Aorta (tissue), 5 donors: ENCODE measurements at regions not wholly inside any gene's neighbourhood (a gene's known extent, or its start where the extent isn't known, plus 50 kb on each side); places are given as distances from the start of the nearest gene placed in this dataset.

Source experiments
- ATAC-seq: fragments of 200-7000 bp; cut with Tn5 transposase; one replicate; pipeline ENCODE4 v1.9.1; 2022; ENCODE audit warnings: moderate library complexity; ENCODE audit not compliant: low FRiP score
- DNase-seq, 2 donors: peaks; one replicate each; pipeline ENCODE4 v3.0.0-alpha.2; 2020
- H3K27ac ChIP-seq, 2 donors: one replicate each; pipeline ENCODE4 v1.5.1; 2013; ENCODE audit warnings: low read length in 2 of 2, mild to moderate bottlenecking in 2 of 2, moderate library complexity in 2 of 2, control low read depth in 1 of 2, inconsistent platforms in 1 of 2, low read depth in 1 of 2
- H3K27me3 ChIP-seq, 2 donors: one replicate each; pipeline ENCODE4 v1.6.1; 2013; ENCODE audit warnings: control low read depth in 1 of 2, low read length in 1 of 2, mild to moderate bottlenecking in 1 of 2, moderate library complexity in 1 of 2; ENCODE audit not compliant: insufficient read depth in 2 of 2, control insufficient read depth in 1 of 2
- H3K36me3 ChIP-seq, 2 donors: one replicate each; pipeline ENCODE4 v1.6.1; 2013; ENCODE audit warnings: control low read depth in 1 of 2, low read length in 1 of 2, mild to moderate bottlenecking in 1 of 2; ENCODE audit not compliant: insufficient read depth in 2 of 2, control insufficient read depth in 1 of 2
- H3K4me1 ChIP-seq, 2 donors: one replicate each; pipeline ENCODE4 v1.6.1; 2013; ENCODE audit warnings: low read length in 2 of 2, control low read depth in 1 of 2, mild to moderate bottlenecking in 1 of 2, moderate library complexity in 1 of 2; ENCODE audit not compliant: insufficient read depth in 2 of 2, control insufficient read depth in 1 of 2
- H3K4me3 ChIP-seq, 2 donors: one replicate each; pipeline ENCODE4 v1.5.1; 2013; ENCODE audit warnings: low read length in 2 of 2, control low read depth in 1 of 2, mild to moderate bottlenecking in 1 of 2
- H3K9me3 ChIP-seq: one replicate; pipeline ENCODE4 v1.6.1; 2013; ENCODE audit warnings: mild to moderate bottlenecking, low read length; ENCODE audit not compliant: control insufficient read depth
- WGBS, 2 donors: extraction: QIAGEN DNeasy Blood & Tissue Kit; methylation state at CpG; one replicate each; pipeline ENCODE4 v1.1.7; 2013; 5-methylcytosine and 5-hydroxymethylcytosine counted together
- intact Hi-C, 2 donors: fragments of 100-400 bp; cut with DNase I; formaldehyde crosslinking; loops; one replicate each; pipeline versions ENCODE4 v1.14.2 to v1.15.0; 2022
- donor health status: healthy with polysubstance abuse.
- donor health status: Bipolar disorder and iron deficiency.
- donor health status: DM: no; HTN: no; CAD: no.
- donor health status: DM: no; HTN: no; CAD: no.
- donor health status: DM: yes; HTN: yes; CAD: no.

DNA sequence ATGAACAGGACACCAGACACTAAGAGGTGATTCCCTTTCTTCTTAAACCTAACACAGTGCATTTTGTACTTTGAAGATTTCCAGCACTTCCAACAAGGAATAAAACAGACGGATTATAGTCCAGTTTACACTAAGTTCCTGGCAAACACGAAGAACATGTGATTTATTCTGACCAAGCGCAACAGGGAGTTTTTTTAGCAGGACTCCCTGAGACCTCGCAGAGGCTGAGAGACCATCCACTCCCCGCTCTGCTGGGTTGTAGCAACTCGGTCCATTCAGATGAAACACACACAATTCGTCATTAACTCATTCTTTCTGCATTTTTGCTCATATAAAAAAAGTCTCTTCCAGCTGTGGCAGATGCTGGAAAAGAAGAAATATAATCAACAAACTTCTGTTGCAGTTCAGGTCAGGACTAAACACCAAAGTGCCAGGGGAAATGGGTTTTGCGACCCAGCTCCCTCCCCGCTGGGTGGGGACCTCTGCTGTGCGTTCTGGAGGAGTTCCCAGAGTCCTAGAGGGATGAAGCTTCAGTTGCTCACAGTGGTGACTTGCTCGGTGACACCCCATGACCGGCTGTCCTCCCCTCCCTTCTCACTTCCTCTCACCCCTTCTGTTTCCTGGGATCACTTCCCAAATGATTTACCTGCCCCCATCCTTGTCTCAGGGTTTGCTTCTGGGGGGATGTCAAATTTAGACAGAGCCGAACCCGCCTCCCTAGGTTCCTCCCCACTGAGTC lies 52.5 kb downstream of the KCNF1 start:
- Histone ChIP-seq H3K4me3 (no peak overlapping the region), H3K27me3 (no peaks in the 10 kb centered on the region), H3K9me3 (no peaks in the 10 kb centered on the region), H3K36me3 (no peaks in the 10 kb centered on the region), H3K27ac (no peak overlapping the region), H3K4me1 (no peaks in the 10 kb centered on the region)
- ATAC-seq (no peak), DNase-seq (peak in 1 of 2 donors; percentile 41)
- WGBS, 2 donors = 26 to 32% methylated on average over 14 of the region's 14 CpGs
- intact Hi-C loops = no loop called here

GRCh38 chr2:10965241-10965843 lies 53.6 kb downstream of the KCNF1 start:
- Histone ChIP-seq H3K27ac (no peak overlapping the region), H3K36me3 (no peaks in the 10 kb centered on the region), H3K27me3 (no peaks in the 10 kb centered on the region), H3K4me3 (no peak overlapping the region), H3K4me1 (no peaks in the 10 kb centered on the region), H3K9me3 (no peaks in the 10 kb centered on the region)
- 90 to 91% methylated on average over 19 of the region's 19 CpGs for WGBS, 2 donors
- intact Hi-C loops = no loop called here
- ATAC-seq (no peak), DNase-seq (peak; percentile 14 to 28)

DNA sequence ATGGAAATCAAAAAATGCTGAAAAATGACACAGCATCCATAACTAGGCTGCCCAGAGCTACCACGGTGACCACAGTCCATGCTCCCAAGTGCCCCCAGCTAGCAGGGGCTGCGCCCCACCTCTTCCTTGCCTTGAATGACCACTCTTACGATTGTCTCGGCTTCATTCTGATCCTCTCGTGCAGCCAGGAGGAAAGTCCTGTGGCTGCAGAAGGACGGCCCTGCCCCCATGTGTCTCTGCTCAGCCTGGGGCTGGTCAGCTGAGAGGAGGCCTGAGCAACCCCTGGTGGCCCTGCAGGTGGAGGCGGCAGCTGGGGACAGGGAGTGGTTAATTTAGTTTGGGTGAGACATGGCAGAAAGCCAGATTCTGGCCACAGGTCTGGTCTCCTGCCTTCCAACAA lies 54.3 kb downstream of the KCNF1 start:
- Histone ChIP-seq H3K36me3 (no peaks in the 10 kb centered on the region), H3K4me1 (no peaks in the 10 kb centered on the region), H3K27ac (no peak overlapping the region), H3K27me3 (no peaks in the 10 kb centered on the region), H3K4me3 (no peak overlapping the region), H3K9me3 (no peaks in the 10 kb centered on the region)
- ATAC-seq = no peak
- 85 to 88% methylated on average over 7 of the region's 7 CpGs for WGBS, 2 donors
- intact Hi-C loops = no loop called here
- peak; percentile 3 to 47 for DNase-seq

- ATAC-seq = no peak
- Histone ChIP-seq H3K27me3 (no peaks in the 10 kb centered on the region), H3K9me3 (no peaks in the 10 kb centered on the region), H3K4me3 (no peak overlapping the region), H3K27ac (no peak overlapping the region), H3K36me3 (no peaks in the 10 kb centered on the region), H3K4me1 (no peaks in the 10 kb centered on the region)
- DNase-seq = peak; percentile 2 to 51
- WGBS, 2 donors = 83 to 87% methylated on average over 13 of the region's 13 CpGs
- intact Hi-C loops = no loop called here
Measured at GRCh38 chr2:10966741-10967140, 55.0 kb downstream of the KCNF1 start.

- Histone ChIP-seq H3K27me3 (no peaks in the 10 kb centered on the region), H3K36me3 (no peaks in the 10 kb centered on the region), H3K27ac (no peak overlapping the region), H3K9me3 (no peaks in the 10 kb centered on the region), H3K4me1 (no peaks in the 10 kb centered on the region), H3K4me3 (no peak overlapping the region)
- DNase-seq (peak; percentile 15 to 61), ATAC-seq (no peak)
- WGBS, 2 donors = 81 to 82% methylated on average over 11 of the region's 11 CpGs
- intact Hi-C loops = no loop called here
Measured at GRCh38 chr2:10968176-10968575, 56.4 kb downstream of the KCNF1 start.

DNA sequence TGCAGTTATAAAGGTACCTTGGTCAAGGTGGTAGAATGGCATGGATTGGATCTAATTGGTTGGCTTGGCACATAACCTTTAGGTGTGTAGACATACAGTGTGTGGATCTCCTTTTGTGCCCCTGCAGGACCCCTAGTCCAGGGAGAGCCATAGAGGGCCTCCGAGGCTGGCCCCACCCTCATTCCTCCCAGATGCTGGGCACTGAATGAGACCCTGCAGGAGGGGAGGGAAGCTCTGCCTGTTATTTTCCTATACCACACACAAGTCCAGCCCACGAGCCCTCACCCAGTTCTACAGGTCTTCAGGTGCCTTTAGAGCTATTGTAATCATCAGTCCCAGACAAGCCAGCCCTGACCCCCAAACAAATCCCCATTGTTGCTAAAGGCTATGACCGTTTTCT lies 58.9 kb downstream of the KCNF1 start:
- Histone ChIP-seq H3K9me3 (no peaks in the 10 kb centered on the region), H3K4me1 (no peaks in the 10 kb centered on the region), H3K4me3 (no peak overlapping the region), H3K36me3 (no peaks in the 10 kb centered on the region), H3K27me3 (no peaks in the 10 kb centered on the region), H3K27ac (no peak overlapping the region)
- ATAC-seq = no peak
- WGBS, 2 donors = 32% methylated on average over 3 of the region's 3 CpGs
- intact Hi-C loops = no loop called here
- DNase-seq = no peak

DNA sequence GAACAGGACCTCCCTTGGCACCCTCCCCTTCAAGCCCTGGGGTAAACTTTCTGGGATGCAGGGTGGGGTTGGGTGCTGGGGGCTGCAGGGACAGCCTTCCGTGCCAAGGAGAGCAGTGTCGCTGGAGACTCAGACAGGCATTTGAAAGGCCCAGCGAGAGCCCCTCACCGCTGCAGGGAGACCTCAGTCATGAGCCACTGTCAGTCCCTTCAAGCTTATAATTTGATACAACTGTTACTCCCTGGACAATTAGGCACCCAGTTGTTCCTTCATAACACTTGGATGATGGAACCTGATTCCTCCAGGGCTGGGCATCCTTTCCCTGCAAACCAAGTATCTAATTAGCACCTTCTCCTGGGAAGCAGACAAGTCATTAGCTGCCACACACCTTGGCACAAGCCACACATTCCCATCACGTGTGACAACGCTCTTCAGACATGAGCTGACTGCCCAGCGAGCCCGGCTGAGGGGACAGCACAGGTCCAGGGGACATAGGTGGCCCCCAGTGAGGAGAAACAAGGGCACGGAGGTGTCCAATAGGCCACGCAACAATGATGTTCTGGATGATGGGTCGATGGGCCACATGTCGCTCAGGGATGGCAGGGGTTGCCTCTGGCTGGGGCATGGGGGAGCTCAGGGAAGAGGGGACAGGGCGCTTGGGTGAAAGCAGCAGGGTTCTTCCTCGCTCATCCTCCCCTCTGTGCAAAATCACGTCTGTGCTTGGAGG lies 59.6 kb downstream of the KCNF1 start:
- H3K4me1 ChIP-seq = no peaks in the 10 kb centered on the region
- H3K36me3 ChIP-seq = no peaks in the 10 kb centered on the region
- ATAC-seq (no peak), DNase-seq (peak in 1 of 2 donors; percentile 54)
- intact Hi-C loops = no loop called here
- no peak overlapping the region for H3K27ac ChIP-seq
- no peaks in the 10 kb centered on the region for H3K27me3 ChIP-seq
- no peak overlapping the region for H3K4me3 ChIP-seq
- H3K9me3 ChIP-seq = no peaks in the 10 kb centered on the region
- 77 to 79% methylated on average over 15 of the region's 15 CpGs for WGBS, 2 donors

DNA sequence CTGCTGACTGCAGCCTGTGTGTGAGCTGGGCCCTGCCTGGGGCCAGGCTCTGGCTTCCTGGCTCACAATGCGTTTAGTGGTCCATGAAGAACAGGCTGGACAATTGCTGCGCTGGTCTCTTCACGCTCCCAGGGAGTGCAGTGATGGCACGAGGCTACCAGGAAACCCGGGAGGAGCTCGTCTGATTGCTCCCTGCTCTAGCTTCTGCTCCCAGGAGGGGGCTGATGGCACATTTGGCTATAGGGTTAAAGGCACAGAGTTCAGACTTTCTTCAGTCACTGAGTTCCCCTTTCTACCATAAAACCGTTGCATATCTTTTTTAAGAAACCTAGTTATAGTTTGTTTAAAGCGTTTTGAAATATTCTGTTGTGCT lies 60.1 kb downstream of the KCNF1 start:
- DNase-seq (peak in 1 of 2 donors; percentile 51), ATAC-seq (no peak)
- intact Hi-C loops = no loop called here
- no peaks in the 10 kb centered on the region for H3K36me3 ChIP-seq
- no peak overlapping the region for H3K4me3 ChIP-seq
- no peaks in the 10 kb centered on the region for H3K4me1 ChIP-seq
- H3K27me3 ChIP-seq = no peaks in the 10 kb centered on the region
- 24 to 27% methylated on average over 8 of the region's 8 CpGs for whole genome bisulfite sequencing, 2 donors
- no peak overlapping the region for H3K27ac ChIP-seq
- no peaks in the 10 kb centered on the region for H3K9me3 ChIP-seq
